HG03575 (cell line): ENCODE measurements at regions not wholly inside any gene's neighbourhood (a gene's known extent, or its start where the extent isn't known, plus 50 kb on each side); places are given as distances from the start of the nearest gene placed in this dataset.
"Not testable (repeated sequence)": the region's sequence is repeated elsewhere in the genome, so short reads cannot be mapped to it uniquely, and the experiment has no call there.

Source experiments
- ATAC-seq: cut with Tn5 transposase; IDR thresholded peaks from one replicate; pipeline ENCODE4 v1.9.1; 2021; ENCODE audit not compliant: unreplicated experiment, insufficient number of reproducible peaks, low FRiP score; ENCODE audit errors: extremely low read depth

GRCh38 chr4:64882311-64883086 lies 473.2 kb upstream of the TECRL start:
- ATAC-seq, result no peak

DNA sequence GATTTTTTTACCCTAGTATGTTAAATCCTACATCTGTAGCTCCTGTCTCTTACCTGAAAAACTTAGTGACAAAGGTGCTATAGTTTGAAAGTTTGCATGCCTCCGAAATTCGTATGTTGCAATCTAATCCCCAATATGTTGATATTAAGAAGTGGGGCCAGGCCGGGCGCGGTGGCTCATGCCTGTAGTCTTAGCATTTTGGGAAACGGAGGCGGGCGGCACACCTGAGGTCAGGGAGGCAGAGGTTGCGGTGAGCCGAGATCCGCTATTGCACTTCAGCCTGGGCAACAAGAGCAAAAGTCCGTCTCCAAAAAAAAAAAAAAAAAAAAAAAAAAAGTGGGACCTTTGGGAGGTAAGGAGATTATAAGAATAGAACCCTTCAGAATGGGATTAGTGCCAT lies 471.3 kb upstream of the TECRL start:
- no peak for ATAC-seq

DNA sequence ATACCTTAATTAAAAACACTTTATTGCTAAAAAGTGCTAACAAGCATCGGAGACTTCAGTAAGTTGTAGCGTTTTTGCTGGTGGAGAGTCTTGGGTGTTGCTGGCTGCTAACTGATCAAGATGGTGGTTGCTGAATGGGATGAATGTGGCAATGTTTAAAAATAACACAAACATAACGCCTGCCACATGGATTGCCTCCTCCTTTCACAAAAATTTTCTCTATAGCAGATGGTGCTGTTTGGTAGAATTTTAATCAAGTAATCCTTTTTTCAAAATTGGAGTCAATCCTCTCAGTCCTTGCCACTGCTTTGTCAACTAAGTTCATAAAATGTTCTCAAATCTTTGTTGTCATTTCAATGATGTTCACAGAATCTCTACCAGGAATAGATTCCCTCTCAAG lies 466.8 kb upstream of the TECRL start:
- ATAC-seq, result no peak

GRCh38 chr4:64870558-64870957 lies 461.3 kb upstream of the TECRL start:
- ATAC-seq, result no peak

DNA sequence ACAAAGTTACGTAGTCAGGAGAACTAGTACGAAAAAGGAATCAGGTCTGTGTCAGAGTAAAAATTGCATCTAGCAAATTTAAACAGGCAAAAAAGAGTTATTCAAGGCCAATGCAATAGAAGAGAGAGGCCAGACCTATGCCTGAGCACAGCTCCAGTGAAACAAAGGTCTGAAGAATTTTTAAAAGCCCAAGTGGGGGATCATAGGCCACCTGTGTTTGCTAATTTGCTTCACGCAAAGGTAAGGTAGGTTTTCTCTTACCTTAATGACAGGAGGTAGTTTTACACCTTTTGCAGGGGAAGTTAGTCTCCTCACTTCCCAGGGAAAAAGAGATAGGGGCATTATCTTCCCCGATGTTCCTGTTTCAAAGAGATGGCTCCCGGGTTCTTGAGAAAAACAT lies 448.6 kb upstream of the TECRL start:
- ATAC-seq, result no peak

GRCh38 chr4:64857198-64857597 lies 447.9 kb upstream of the TECRL start:
- no peak for ATAC-seq

- no peak for ATAC-seq
Observed at GRCh38 chr4:64846417-64846816, 437.2 kb upstream of the TECRL start.

- ATAC-seq, result no peak
Observed at GRCh38 chr4:64829749-64830148, 420.5 kb upstream of the TECRL start.

DNA sequence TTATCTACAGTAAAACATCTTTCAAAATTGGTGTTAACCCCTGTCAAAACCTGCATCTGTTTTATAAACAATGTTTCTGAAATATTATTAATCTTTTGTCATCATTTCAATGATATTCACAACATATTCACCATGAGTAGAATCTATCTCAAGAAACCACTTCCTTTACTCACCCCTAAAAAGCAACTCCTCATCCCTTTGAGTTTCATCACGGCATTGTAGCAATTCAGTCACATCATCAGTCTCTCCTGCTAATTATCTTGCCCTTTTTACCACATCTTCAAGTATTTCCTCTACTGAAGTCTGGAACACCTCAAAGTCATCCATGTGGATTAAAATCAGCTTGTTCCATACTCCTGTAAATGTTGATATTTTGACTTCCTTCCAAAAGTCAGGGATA lies 415.3 kb upstream of the TECRL start:
- no peak for ATAC-seq

- no peak for ATAC-seq
Observed at GRCh38 chr4:64822405-64822804, 413.2 kb upstream of the TECRL start.

- no peak for ATAC-seq
Observed at GRCh38 chr4:64821219-64821976, 412.1 kb upstream of the TECRL start.

- no peak for ATAC-seq
Observed at GRCh38 chr4:64814616-64815015, 405.4 kb upstream of the TECRL start.

DNA sequence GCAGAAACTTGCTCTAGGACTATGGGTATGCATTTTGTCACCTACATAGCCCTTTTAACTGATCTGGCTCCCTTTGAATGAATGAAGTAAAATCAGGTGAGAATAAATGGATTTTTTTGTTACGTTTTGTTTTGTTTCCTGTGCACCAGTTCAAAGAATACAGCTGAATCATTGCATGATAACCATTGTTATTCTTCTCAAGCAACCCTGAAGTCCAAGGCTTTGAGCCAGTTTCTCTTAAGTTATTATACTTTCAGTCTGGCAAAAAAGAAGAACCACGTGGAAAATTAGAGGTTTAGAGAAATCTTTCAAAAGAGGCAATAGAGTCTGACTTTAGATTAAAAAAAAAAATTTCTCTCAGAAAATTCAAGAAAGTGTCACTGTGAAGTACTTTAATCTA lies 398.6 kb upstream of the TECRL start:
- ATAC-seq, result no peak

DNA sequence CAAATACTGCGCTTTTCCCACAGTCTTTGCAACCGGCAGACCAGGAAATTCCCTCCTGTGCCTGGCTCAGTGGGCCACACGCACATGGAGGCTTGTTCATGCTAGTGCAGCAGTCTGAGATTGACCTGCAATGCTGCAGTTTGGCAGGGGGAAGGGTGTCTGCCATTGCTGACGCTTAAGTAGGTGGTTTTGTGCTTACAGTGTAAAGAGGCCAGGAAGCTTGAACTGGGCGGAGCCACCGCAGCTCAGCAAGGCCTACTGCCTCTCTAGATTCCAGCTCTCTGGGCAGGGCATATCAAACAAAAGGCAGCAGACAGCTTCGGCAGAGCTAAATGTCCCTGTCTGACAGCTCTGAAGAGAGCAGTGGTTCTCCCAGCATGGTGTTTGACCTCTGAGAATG lies 390.5 kb upstream of the TECRL start:
- no peak for ATAC-seq

- ATAC-seq, result not testable (repeated sequence)
Observed at GRCh38 chr4:64798828-64799227, 389.6 kb upstream of the TECRL start.

GRCh38 chr4:64796581-64796980 lies 387.3 kb upstream of the TECRL start:
- ATAC-seq, result no peak

DNA sequence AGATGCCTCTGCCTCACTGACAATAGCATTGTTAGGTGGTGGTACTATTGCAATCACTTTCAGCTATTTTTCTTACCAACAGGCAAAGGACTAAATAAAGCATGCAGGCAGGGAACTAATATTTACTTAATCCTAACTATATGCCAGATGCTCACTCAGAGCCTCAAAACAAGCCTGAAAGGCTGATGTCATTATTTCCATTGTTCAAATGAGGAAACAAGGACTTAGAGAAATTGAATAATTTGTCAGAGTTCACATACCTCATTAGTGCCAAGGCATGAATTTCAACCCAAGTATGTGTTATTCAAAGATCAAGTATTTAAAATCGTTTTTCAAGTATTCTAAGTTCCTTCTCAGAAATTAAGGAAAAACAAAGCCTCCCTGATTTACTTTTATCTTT lies 374.9 kb upstream of the TECRL start:
- ATAC-seq, result no peak

DNA sequence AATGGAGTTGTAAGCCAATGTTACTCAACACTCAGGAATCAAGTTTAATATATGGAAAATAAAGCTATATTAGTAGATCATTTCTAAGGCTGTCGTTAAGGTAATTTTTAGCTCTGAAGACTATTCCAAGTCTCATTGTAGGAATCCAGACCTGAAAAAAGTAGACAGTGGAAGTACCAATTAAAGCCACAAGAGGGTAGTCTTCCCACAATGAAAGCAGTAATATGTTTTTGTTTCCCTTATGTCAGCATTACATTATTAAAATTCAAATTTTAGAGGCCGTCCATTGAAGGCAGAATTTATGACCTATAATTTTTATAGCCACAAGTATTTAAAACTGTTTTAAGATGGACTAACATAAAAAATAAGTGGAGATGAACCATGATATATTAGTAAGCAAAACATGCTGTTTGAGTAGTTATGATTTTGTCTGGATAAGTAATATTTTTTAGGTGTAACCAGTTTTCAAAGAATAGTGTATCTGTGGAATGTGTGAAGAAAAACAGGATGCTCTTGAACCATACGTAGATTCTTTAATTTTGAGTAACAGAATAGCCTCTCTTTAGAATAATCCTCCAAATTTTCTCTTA lies 372.6 kb upstream of the TECRL start:
- no peak for ATAC-seq

DNA sequence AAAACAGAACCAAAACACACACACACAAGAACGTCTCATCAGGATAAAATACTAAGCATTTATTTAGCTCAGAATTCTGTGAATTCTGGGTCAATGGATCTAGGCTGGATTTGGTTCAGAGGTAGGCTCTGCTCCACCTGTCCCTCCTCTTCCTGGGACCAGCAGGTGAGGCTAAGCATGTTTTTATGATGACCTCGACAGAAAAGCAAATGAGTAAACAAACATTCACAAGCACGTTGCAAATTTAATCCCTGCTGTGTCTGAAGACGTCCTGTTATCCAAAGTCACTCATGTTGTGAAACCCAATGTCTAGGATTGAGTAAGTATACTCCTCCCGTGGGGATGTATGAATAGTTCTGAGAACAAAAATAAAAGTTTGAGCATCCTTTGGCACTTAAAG lies 371.4 kb upstream of the TECRL start:
- ATAC-seq, result no peak

DNA sequence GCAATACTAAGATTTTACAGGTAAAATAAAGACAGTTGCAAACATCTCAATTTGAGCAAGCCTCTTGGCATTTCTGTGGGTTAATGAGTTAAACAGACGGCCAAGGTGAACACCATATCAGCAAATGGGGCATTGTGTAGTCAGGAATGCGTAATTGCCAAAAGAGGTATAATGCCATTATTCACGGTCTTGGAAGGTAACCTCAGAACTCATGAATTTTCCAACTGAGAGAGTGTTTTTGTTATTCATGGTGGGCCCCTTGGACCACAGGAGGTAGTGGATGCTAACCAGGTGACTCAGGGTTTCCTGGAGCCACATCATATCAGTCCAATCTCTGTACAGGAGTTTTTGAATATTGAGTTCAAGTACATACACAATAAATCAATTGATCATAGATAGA lies 368.0 kb upstream of the TECRL start:
- ATAC-seq, result no peak
